Left hindlimb (tissue), 1 donor: ENCODE measurements at regions not wholly inside any gene's neighbourhood (a gene's known extent, or its start where the extent isn't known, plus 50 kb on each side); places are given as distances from the start of the nearest gene placed in this dataset.

Source experiments
- DNase-seq: peaks from one replicate; pipeline ENCODE4 v3.0.0-alpha.2; 2018

GRCh38 chr14:98944989-98945388 is 327.0 kb downstream of the BCL11B start:
- no peak for DNase-seq

GRCh38 chr14:98945611-98946570 is 326.1 kb downstream of the BCL11B start:
- DNase-seq, result no peak

GRCh38 chr14:98946940-98947339 is 325.1 kb downstream of the BCL11B start:
- peak; percentile 85 for DNase-seq

GRCh38 chr14:98947911-98948595 is 323.9 kb downstream of the BCL11B start:
- no peak for DNase-seq

GRCh38 chr14:98949051-98949450 is 322.9 kb downstream of the BCL11B start:
- no peak for DNase-seq

GRCh38 chr14:98949481-98950135 is 322.4 kb downstream of the BCL11B start:
- no peak for DNase-seq

- DNase-seq, result no peak
These were observed 321.6 kb downstream of the BCL11B start for GRCh38 chr14:98950353-98950895.

- DNase-seq, result no peak
These were observed 321.0 kb downstream of the BCL11B start for GRCh38 chr14:98951031-98951430.

GRCh38 chr14:98951521-98952152 is 320.4 kb downstream of the BCL11B start:
- no peak for DNase-seq

- DNase-seq, result no peak
These were observed 319.2 kb downstream of the BCL11B start for GRCh38 chr14:98952593-98953350.

- no peak for DNase-seq
These were observed 318.2 kb downstream of the BCL11B start for GRCh38 chr14:98953551-98954348.

GRCh38 chr14:98954349-98955000 is 317.5 kb downstream of the BCL11B start:
- no peak for DNase-seq

GRCh38 chr14:98955036-98955740 is 316.8 kb downstream of the BCL11B start:
- no peak for DNase-seq

GRCh38 chr14:98955741-98956070 is 316.3 kb downstream of the BCL11B start:
- no peak for DNase-seq

- DNase-seq, result no peak
These were observed 315.8 kb downstream of the BCL11B start for GRCh38 chr14:98956181-98956580.

GRCh38 chr14:98956661-98957060 is 315.3 kb downstream of the BCL11B start:
- no peak for DNase-seq

- peak; percentile 70 for DNase-seq
These were observed 314.6 kb downstream of the BCL11B start for GRCh38 chr14:98957211-98958047.

- no peak for DNase-seq
These were observed 313.9 kb downstream of the BCL11B start for GRCh38 chr14:98958048-98958631.

GRCh38 chr14:98958632-98959031 is 313.4 kb downstream of the BCL11B start:
- no peak for DNase-seq
